EL (cell line): ENCODE measurements at regions not wholly inside any gene's neighbourhood (a gene's known extent, or its start where the extent isn't known, plus 50 kb on each side); places are given as distances from the start of the nearest gene placed in this dataset.
"Not testable (repeated sequence)": the region's sequence is repeated elsewhere in the genome, so short reads cannot be mapped to it uniquely, and the experiment has no call there.

Experiments
- DNase-seq: peaks from one replicate; pipeline ENCODE4 v3.0.0-alpha.2; 2016

- DNase-seq: peak; percentile 5
Observed at GRCh38 chr7:83824214-83824613, 175.3 kb upstream of the SEMA3E start.

DNA sequence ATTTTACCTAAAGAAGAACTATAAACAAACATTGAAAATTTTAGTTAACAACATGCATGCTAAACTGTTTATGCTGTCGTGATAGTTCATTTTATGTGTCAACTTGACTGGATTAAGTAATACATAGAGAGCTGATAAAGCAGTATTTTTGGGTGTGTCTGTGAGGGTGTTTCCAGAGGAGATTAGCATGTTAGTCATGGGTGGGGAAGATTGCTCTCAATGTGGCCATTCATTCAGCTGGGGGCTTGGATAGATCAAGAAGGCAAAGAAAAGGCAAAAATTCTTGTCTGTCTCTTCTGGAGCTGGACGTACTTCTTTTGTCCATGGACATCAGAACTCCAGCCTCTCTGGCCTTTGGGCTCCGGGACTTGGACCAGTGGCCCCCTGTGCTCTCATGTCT lies 172.9 kb upstream of the SEMA3E start:
- no peak for DNase-seq

- no peak for DNase-seq
Observed at GRCh38 chr7:83820641-83821040, 171.7 kb upstream of the SEMA3E start.

DNA sequence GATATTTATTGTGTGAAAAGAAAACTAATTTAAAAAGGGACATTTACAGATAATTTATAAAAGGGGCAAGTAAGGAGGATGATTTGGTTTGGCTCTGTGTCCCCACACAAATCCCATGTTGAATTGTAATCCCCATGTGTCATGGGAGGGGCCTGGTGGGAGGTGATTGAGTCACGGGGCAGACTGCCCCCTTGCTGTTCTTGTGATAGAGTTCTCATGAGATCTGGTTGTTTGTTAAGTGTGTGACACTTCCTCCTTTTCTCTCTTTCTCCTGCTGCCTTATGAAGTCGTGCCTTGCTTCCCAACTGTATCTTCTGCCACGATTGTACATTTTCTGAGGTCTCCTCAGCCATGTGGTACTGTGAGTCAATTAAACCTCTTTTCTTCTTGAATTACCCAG lies 171.0 kb upstream of the SEMA3E start:
- peak; percentile 2 for DNase-seq

GRCh38 chr7:83814480-83814879 lies 165.5 kb upstream of the SEMA3E start:
- DNase-seq: no peak

DNA sequence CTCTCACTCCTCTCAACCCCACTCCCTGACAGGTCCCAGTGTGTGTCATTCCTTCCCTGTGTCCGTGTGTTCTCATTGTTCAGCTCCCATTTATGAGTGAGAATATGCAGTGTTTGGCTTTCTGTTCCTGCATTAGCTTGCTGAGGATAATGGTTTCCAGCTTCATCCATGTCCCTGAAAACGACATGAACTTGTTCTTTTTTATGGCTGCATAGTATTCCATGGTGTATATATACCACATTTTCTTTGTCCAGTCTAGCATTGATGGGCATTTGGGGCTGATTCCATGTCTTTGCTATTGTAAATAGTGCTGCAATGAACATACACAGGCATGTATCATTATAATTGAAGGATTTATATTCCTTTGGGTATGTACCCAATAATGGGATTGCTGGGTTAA lies 163.6 kb upstream of the SEMA3E start:
- not testable (repeated sequence) for DNase-seq

DNA sequence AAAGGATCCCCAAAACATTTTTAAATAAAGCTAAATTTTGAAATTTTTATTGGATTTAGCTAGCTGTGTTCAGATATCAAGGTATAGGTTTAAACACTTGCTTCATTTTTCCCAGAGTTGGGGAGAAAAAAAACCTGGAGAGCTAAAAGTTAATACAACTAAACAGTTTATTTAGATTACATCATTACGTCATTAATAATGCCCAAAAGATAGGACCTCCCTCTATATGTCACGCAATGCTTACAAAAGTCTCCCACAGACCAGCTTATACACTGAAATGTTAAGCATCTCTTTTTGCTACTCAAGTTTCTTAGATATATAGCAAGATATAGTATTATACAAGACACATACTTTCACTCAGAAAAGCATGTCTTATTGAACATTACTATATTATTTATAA lies 160.0 kb upstream of the SEMA3E start:
- no peak for DNase-seq

DNA sequence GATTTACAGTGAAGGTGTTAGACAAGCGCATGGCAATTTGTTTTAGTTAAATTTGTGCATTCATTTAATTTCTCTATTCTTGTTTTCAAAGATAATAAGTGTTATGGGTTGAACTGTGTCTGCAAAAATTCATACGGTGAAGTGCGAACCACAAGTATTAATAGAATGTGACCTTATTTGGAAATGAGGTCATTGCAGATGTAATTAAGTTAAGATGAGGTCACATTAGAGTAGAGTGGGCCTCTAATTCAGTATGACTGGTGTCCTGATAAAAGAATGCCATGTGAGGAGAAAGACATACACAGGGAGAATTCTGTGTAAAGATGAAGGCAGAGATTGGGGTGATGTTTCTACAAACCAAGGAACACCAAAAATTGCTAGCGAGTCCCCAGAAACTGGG lies 158.8 kb upstream of the SEMA3E start:
- no peak for DNase-seq

DNA sequence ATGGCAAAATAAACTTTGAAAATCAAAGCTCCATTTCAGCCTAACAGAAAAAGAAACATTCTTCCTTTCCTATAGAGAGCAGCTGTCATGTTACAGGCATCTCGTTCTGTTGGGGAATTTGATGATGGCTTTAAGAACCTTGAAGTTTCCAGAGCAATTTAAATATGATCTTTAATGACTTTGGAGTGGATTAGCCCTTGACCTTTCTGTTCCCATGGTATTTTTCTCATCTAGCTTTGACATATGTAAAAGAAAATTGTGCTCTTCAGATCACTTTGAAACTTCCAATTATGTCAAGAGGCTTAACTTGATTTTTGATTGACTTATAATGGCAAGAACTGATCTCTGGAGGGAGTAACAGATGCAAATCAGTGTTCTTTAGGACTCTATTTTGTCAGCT lies 157.6 kb upstream of the SEMA3E start:
- DNase-seq: no peak

DNA sequence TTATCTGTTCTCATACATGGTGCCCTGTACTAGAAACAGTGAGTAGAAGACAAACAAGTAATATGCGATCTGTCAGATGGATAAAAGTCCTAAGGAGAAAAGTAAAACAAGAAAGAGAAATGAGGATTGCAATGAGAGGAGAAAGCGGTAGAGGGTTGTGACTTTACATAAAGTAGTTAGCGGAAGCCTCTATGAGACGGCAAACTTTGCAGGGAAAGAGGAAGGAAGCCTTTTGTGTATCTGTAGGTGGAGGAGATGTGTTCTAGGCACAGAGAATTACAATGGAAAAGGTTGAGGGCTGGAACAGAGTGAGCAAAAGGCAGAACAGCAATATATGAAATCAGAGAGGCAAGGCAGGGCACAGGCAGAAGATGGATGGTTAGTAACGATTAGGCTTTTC lies 150.4 kb upstream of the SEMA3E start:
- DNase-seq: no peak

GRCh38 chr7:83798489-83798888 lies 149.6 kb upstream of the SEMA3E start:
- no peak for DNase-seq

DNA sequence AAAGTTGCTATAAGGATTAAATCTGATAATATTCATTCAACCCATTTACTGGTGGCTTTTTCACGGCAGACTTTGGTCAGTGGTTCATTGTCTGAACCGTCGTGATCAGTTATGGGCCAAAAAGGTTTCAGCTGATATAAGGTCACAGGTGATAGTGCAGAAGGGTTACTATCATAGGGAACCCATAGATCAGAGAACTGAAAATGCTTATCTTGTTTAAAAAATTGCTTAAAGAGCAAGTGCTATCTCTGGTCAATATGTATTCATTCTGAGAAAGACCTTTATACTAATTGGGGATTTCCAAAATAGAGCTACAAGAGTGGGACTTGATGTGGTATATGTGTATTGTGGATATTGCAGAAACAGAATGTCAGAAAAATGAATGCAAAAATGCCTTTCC lies 147.8 kb upstream of the SEMA3E start:
- no peak for DNase-seq

- no peak for DNase-seq
Observed at GRCh38 chr7:83794829-83795228, 145.9 kb upstream of the SEMA3E start.

DNA sequence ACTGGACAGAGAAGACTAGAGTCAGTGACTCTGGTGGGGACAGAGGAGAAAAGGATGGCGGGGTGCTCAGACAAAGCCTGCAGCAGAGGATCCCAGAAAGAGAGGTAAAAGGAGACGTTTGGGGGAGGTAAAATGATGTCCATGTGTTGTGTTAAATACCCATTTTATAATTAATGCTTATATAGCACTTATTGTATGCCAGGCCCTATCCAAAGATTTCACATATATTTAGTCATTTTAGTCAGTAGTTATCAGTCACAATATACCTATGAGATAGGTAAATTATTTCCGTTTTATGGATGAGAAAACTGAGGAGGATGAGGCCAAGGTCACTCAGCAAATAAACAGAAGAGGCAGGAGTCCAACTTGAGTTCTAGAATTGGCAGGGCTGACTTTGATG lies 144.6 kb upstream of the SEMA3E start:
- no peak for DNase-seq

GRCh38 chr7:83791737-83792136 lies 142.8 kb upstream of the SEMA3E start:
- no peak for DNase-seq

- no peak for DNase-seq
Observed at GRCh38 chr7:83786858-83787257, 137.9 kb upstream of the SEMA3E start.

GRCh38 chr7:83782628-83783027 lies 133.7 kb upstream of the SEMA3E start:
- peak; percentile 7 for DNase-seq

DNA sequence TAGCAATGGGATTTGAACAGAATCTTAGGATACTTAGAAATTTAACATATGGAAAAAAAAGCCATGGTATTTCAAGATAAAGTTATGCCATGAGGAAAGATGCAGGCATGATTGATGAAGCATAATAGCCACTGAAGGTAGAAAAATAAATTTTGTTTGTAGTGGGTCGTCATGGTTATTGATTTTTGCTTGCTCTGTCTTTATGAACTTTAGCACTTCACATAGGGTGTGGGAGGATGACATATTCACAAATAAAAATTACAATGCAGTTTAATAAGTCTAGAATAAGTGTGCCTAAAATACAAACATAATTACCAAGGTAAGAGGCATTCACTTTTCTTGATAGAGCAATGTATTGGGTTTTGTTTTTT lies 129.1 kb upstream of the SEMA3E start:
- no peak for DNase-seq

DNA sequence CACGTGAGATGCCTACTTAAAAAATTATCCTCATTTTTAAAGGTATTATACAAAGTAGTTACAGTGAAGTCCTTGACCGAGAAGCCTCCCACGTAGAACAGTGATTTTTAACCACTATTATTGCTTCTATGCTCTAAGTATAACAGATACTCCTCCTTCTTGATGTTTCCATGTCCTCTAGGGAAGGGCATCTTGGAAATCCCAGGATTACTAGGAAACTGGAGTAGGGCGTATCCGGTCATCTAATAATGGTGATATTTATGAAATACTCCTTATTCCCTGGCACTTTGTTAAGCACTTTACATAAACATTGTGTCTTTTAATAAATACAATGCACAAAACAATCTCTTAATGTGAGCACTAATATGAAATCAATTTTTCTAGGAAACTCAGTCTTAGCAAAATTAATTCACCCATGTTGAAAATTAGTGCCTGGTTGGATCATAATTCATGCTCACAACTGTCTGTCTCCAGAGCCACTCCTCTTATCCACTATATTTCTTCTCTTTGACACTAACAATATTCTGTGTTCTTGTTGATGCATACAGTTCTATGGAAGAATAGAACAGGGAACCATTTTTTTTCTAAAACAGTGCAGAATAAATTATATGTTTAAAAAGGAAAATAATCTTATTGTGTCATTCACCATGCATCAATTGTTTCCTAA lies 128.6 kb upstream of the SEMA3E start:
- DNase-seq: no peak

DNA sequence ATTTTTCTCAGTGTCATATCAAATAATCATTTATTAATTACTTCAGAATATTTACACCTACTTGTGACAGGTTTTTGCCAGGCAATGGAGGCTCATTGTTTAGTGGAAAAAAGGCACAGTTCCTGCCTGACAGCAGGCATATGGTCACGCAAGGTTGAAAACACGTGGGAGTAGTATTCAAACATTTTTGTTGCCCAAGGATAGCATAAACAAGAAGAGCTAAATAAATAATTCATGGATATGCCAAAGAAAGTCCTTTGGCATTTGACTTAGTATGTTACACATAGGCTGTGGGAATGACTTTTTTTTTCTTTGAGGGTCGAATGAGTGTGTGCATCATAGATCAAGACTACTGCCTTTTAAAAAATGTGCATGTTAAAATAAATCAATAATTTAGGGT lies 120.5 kb upstream of the SEMA3E start:
- no peak for DNase-seq

DNA sequence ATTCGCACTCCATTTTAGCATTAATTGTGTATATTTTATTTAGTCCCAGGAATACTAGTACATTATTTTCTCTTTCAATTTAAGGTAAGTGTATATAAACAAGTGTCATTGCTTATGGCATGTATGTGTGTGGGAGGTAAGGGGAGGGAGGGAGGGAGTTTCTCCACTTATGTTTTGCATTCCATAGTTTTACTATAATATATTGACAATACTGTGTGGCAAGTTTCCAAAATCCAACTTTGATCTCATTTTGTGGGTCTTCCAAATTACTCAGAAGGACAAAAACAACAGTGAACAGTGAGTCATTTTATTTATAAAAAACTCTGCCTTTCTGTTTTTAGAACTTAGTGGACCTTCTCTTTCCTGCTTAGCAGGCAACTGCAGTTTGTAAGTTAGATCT lies 102.3 kb upstream of the SEMA3E start:
- DNase-seq: peak; percentile 39

GRCh38 chr7:83749495-83749894 lies 100.6 kb upstream of the SEMA3E start:
- no peak for DNase-seq

- DNase-seq: no peak
Observed at GRCh38 chr7:83739527-83739926, 90.6 kb upstream of the SEMA3E start.

GRCh38 chr7:83738291-83738835 lies 89.4 kb upstream of the SEMA3E start:
- no peak for DNase-seq

GRCh38 chr7:83732305-83732704 lies 83.4 kb upstream of the SEMA3E start:
- no peak for DNase-seq
